GM19463 (cell line): ENCODE measurements at regions not wholly inside any gene's neighbourhood (a gene's known extent, or its start where the extent isn't known, plus 50 kb on each side); places are given as distances from the start of the nearest gene placed in this dataset.
"Not testable (repeated sequence)": the region's sequence is repeated elsewhere in the genome, so short reads cannot be mapped to it uniquely, and the experiment has no call there.

Source experiments
- ATAC-seq: cut with Tn5 transposase; IDR thresholded peaks from one replicate; pipeline ENCODE4 v1.9.1; 2021; ENCODE audit warnings: mild to moderate bottlenecking, moderate library complexity; ENCODE audit not compliant: unreplicated experiment

DNA sequence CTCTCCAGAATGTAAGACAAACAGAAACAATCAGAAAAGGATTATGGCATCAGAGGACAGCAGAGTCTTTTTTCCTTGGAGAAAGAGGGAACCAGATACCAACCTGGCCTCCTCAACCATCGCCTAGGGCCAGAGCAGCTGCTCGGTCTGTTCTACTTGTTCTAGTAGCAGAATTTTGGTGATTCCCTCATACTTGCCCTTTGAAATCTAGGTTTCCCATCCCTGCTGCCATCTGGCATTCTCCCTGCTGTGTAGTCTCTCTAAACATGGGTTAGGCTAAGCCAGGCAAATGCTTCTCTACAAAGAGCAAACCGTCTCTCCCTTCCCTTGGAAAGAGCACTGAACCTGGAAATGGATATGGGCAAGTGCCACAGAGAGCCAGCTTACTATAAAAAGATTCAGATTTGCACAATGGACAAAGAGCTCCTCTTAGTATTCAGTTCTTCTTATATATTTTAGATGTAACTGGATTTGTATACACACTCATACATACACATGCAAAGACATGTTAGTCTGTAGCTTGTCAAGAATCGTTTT is 208.6 kb upstream of the ST6GAL2 start:
- no peak for ATAC-seq

DNA sequence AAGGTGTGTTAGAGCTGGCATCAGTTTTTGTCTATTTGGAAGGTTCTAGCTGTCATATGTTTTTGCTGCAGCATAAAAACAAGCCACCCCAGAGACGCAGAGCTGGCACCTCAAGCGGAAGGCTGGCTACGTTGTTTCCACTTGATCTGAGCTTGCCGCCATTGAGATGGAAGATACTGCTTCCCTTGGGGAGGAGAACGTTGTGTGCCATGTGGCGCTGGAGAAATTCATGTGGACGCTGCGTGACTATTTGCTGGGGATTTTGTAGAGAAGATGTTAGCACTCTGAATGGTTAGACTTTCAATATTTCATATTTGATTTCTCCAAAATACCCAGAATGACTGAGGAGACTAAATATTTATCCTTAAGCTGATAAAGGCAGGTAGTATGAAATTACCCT is 216.2 kb upstream of the ST6GAL2 start:
- no peak for ATAC-seq

DNA sequence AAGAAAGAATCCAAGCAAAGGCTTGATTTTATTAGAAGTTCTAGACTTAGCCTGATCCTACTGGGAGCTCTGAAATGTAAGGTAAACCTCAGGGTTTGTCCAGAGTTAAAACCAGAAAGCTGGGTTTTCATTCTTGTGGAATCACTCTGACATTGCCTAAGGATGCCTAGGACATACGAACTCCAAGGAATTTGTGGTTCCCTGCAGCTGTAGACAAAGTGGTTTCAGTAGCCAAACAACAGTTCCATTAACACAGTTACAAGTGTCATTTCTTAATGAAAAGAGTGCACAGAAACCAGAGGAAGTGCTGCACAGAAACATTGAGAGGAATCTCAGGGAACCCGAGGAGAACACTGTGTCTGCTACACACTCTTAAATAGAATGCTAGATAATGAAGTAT is 221.4 kb upstream of the ST6GAL2 start:
- ATAC-seq, result no peak

DNA sequence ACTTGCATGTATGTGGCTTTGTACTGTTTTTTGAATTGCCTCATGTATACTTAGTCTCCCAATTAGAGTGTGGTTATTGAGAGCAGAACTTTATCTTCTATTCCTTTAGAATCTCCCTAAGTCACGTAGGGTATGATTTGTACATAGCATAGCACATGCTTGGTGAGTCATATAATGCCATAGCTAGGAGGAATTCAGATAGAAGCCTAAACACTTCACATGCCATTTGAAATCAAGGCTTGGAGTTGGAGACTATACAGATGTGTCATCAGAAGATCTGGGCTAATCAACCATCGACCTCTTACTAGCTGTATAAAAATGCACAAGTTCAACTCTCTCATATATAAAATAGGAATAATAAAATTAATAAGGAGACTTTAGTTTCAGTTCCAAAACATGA is 222.6 kb upstream of the ST6GAL2 start:
- ATAC-seq, result no peak

DNA sequence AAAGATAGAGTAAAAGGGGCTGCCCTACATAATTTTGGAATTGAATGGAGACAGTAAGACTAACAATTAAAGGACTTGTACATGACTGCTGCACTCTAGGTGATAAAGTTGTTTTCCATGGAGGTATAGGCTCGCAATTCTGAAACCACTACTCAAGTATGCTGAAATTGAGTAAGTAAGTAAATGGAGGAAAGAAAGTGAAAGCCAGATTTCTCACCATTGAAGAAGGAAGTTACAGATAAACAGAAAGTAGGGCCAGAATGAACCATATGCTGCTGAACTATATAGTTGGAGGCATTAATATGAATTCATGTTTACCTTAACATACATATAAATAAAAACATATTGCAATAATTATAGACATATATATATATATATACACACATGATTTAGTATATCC is 225.7 kb upstream of the ST6GAL2 start:
- ATAC-seq, result no peak

DNA sequence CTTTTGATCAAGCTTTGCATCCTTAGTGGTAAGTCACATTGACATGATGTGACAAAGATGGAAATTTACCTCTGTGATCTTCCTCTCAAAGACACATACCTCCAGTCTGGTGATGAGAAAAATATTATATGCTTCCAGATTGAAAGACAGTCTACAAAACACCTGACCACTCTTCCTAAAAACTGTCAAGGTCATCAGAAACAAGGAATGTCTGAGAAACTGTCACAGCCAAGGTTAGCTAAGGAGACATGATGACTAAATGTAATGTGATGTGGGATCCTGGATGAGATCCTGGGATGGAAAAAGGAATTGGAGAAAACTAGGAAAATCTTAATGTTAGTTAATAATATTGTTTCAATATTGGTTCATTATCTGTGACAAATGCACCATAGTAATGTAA is 226.6 kb upstream of the ST6GAL2 start:
- ATAC-seq, result no peak

DNA sequence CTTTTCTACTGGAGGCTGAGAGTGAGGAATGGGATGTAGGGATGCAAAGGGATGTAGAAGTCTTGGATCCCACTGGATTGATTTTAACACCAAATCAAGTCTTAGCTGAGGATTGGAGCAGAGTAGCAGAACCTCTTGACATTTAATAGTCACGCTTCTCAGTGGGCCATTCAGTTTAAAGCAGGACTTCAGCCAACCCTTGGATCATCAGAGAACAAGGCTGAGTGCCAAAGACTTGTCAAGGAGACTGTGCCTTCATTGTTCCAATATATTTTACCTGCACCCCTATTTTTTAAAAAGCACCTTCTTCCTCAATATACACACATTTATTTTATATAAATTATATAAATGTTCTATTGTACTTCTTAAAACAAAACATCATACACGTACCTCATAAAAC is 242.4 kb upstream of the ST6GAL2 start:
- no peak for ATAC-seq

DNA sequence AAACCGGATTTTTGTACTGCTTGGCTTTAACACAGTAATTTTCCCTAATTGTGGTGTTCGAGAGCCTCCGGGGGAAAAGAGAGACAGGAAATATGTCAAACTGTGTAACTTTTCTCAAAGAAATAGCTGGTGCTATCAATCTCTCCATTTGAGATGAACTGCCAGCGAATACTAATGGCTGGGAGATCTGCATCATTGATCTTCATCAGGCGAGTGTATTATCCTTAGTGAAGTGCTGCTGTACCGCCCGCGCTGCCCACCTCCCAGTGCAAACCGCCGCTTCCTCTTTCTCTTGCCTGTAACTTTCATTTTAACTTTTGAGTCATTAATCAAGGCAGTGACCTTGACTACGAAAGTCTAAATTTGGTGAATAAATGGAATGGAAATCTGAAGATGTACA is 246.1 kb upstream of the ST6GAL2 start:
- ATAC-seq, result peak; percentile 95

DNA sequence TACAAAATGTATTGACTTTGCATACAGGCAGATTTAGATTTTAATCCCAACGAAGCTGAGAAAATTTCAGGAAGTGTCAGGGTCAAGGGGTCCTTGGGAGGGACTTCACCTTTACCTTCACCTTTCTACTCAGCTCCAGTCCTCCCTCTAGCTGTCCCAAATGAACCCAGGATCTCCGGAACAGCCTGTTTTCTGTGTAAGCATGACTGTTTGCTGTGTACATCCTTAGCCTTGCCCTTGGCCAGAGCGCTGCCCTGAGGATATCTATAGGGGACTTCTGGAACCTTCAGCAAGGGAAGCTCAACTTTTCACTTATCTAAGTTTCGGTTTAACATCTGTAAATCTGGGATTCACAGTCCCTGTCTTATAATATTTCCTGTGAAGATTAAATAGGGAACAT is 246.8 kb upstream of the ST6GAL2 start:
- no peak for ATAC-seq

DNA sequence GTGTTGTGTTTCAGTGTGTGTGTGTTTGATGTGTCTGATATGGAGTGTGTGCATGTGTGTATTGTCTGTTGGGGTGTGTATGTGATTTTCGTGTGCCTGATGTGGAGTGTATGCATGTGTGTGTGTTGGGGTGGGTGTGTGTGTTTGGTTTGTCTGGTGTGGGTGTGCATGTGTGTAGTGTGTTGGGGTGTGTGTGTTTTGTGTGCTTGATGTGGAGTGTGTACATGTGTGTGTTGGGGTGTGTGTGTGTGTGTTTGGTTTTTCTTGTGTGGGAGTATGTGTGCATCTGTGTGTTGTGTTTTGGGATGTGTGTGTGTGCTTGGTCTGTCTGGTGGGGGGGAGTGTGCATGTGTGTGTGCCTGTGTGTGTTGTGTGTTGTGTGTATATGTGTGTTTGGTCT is 247.4 kb upstream of the ST6GAL2 start:
- ATAC-seq, result no peak

DNA sequence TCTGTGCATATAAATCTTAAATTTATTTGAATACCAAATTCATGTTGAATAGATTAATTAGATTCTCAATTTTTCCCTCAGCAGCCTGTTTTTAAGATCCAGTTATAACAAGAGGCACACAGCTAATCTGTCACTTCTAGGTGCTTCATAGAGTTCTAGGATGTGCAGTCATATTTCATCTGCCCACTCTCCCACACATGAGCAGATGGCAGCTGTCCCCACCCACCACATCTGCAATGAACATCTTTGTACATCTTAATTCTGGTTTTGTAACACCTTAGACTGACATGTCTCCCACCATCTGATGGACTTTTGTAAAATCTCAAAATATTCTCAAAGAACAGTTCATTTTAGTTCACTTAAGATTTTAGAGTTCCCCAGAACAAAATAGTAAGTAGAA is 250.8 kb upstream of the ST6GAL2 start:
- ATAC-seq, result no peak

DNA sequence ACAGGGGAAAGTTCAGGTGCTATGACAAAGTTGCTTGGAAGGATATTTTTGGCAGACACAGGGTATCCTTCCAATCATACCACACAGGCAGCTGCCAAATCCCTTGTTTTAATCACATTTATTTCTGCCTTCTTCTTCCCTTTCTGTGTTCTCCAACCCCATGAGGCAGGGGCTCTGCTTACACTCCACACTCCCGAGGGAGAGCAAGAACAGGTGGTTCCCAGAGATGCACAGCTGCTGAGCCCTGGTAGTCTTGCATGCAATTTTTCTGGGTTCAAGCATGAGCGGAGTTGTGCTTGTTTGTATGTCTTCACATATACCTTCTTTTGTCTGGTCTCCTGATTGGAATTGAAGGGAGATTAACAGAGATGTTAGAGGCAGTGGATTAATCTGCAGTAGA is 251.7 kb upstream of the ST6GAL2 start:
- no peak for ATAC-seq

DNA sequence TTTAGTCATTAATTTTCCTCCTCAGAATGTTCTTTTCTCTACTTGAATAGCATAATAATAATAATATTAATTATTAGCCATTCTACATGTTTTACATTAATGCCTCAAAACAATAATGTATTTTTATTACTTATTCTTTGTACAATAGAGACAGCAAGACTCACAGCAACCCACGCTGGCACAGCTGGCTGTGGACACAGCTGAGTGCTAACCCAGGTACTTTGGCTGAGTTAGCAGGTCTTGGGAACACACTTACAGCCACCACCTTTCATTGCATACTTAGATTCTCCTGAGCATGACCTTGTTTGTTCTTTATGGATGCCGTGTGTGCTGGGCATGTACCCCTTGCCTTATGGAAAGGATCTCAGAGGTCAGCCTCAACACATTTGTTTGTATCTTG is 260.2 kb upstream of the ST6GAL2 start:
- ATAC-seq, result no peak

DNA sequence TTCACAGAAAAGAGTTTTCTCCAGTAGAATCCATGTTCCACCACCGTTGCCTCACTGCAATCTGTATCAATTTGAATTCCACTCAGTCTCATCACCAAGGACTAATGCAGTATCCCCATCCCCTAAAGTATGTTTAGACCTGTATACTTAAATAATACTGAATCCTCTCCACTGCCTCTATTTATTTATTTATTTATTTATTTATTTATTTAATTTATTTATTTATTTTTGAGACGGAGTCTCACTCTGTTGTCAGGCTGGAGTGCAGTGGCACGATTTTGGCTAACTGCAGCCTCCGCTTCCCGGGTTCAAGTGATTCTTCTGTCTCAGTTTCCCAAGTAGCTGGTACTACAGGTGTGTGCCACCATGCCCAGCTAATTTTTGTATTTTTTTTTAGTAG is 260.7 kb upstream of the ST6GAL2 start:
- ATAC-seq, result not testable (repeated sequence)

DNA sequence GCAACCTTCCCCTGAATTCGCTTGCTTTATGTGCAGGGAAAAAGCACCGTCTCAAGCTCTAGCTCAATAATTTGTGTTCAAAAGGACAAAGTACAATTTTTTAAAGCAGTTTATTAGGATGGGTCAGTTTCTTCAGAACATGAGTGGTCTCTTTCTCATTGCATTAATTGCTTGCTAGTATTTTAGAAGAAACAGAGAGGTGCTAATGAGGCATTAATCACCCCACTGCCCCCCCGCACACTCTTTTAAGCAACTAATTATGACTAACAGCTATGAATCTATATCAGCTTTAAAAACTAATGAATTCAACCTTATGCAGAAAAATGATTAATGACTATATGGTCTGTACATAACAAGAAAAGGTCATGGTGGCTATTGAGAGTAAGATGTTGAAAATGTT is 262.1 kb upstream of the ST6GAL2 start:
- no peak for ATAC-seq

DNA sequence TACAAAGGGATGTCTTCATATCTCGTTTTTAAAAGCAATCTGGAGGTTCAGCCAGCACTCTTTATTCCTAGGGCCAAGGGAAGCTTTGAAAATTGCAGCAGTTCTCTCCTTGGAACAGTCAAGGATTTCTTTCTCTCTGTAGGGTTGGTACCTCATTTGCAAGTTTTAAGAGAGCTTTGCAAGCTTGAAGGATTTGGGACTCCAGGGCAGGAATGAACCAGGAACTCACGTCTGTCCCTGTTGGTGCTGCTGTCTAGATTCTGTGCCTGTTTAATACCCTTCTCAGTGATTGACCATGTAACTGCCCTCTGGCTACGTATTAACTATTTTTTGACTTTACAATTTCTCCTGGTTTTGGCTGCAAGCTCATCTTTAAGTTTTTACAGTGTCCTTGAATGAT is 262.5 kb upstream of the ST6GAL2 start:
- ATAC-seq, result no peak

DNA sequence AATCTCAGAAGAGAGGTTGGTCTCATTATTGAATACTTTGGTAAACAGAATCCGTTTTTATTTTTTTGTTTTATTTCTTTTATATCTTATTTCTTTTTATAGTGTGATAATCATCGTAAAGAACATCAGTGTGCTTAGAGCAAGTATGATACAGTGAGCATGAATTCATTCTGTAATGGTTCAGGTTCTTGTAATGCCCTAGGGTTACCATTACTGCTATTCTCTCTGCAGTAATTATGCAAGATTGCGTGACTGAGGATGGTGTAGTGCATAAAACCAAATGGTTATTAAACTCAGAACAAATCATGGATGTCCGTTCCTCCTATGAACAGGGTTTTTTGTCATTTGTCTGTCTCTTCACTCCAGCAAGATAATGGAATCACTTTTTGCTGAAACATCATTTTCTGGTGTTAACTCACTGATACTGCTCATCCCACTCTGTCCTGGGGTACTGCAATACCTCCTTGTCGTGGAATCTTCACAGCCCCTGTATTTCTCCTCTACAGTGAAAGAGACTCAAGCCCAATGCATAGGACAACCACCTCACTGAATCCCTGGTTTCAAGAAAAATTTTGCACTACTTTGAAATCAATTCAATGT is 274.8 kb upstream of the ST6GAL2 start:
- ATAC-seq, result no peak

DNA sequence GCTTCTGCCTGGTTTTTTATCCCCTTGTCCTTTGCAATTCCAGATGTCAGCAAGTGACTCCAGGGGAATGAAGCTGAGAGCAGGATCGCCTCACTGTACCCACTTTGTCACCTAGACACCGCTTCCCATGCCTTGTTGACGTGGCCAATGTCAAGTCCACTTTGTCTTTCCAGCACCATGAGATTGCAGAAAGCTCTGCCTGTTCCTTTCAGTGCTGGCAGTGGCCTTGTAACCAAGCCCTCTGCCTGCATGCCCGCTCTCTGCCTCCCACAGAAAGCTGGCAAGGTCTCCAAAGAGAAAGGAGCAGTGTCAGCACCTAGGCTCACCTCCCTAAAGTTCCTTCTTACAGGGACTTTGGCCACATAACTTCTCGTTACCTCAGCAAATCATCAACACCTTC is 282.2 kb upstream of the ST6GAL2 start:
- ATAC-seq, result no peak

DNA sequence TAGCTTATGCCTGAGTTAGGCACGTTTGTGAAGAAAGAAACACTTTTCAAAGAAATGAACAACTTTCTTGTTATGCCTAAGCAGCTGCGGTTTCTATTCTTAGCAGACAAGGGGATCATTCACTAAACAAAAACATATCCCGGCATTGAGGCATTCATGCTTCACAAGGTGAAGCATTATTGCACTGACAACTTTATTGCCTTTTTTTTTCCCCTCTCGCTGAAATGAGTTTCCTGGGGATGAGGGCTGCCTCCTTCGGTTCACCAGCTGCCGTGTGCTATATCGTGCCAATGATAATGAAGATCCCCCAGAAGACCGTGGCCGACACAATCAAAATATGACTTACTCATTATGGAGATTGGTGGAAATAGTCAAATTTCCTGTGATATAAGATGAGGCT is 288.2 kb upstream of the ST6GAL2 start:
- ATAC-seq, result no peak

DNA sequence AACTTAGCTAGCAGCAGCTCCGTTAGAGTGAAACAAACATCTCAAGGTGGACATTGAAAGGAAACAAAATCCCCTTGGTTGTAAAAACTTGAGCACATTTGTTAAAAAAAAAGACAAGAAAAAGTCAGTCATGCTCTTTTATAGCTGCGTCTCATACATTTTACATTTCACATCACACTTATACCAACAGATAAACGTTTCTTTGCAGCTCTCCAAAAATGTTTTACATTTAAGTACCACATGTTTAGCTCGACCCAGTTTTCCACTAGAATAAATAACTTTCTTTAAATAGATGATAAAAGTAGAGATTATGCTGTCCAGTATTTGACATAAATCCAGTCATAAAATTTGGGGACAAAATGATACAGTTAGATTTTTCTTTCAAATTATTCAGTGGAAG is 297.0 kb upstream of the ST6GAL2 start:
- no peak for ATAC-seq

DNA sequence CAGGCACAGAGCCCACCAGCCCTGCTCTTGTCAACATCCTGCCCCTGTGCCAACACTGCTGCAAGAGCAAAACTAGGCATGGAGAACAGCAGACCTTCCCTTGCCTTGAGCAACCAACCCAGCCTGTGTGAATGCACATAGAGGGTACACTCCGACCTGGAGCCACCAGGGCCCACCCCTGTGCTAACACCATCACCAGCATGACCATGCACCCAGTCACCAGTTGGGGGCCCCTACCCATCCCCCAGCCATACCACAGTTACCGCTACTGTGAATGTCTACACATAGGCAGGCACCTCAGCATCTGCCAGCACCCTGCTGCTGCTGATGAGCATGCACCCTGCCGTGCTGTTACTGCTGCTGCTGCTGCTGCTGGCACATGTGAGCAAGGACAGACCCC is 301.9 kb upstream of the ST6GAL2 start:
- no peak for ATAC-seq

DNA sequence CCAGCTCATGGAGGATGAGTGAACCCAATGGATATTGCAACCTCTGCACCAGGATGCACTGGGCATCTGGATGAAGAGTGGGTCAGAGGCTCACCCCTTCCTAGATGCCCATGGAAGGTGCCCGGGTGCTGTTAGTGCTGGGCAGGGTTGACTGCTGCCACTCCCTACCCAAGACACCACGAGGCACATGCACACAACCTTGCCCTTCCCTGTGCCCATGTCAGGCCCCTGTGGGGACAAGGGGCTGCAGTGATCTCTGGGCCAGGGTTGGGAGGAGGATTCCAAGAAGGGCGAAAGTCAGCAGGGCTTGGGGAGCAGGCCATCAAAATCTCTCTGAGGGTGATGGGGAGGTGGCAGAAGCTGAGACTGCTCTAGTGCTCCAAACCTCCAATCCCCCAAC is 309.7 kb upstream of the ST6GAL2 start:
- no peak for ATAC-seq

DNA sequence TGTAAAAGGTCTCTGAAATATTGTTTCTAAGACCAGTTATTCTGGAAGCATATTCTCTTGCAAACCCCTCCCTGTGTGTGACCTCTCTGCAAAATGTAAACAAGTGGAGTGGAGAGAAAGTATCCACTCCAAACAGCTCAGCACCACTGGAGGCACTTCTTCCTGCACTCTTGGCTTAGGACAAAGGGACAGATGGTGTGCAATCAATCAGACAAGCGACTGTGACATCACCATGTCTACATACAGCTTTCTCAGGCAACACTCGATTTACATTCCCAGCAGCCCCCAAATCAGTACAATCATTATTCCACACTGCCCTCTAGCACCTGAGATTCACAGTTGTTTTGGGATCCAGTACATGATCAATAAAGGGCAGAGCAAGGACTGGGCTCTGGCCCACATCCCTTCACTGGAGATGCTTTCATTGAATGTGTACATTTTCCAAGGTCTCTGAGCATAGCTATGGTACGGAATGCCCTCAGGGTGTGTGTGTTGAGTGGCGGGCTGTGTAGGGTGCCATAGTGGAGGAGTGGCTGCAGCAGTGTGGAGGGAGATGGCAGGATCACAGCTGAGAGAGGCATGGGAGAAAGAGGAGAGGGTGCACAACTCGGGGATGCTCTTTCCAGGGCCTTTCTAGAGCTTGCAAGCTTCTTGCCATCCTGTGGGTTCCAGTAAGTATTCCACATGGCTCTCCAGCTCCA is 311.8 kb upstream of the ST6GAL2 start:
- no peak for ATAC-seq
